Mesothelial cell of epicardium (in vitro differentiated cells): ENCODE measurements at regions not wholly inside any gene's neighbourhood (a gene's known extent, or its start where the extent isn't known, plus 50 kb on each side); places are given as distances from the start of the nearest gene placed in this dataset.

ENCODE experiments used
- DNase-seq, 2 experiments: peaks; one replicate each; pipeline ENCODE4 v3.0.0; 2021; ENCODE audit warnings: low spot score in 2 of 2; ENCODE audit not compliant: unreplicated experiment in 2 of 2
- H3K27ac Mint-ChIP-seq: 2 replicates; pipeline ENCODE4 v1.8.0; 2021; ENCODE audit warnings: mixed read lengths
- H3K27me3 Mint-ChIP-seq: 2 replicates; pipeline ENCODE4 v1.8.0; 2021; ENCODE audit warnings: low read depth, mixed read lengths
- H3K36me3 Mint-ChIP-seq: 2 replicates; pipeline ENCODE4 v1.8.0; 2021; ENCODE audit warnings: mixed read lengths
- H3K4me1 Mint-ChIP-seq: 2 replicates; pipeline ENCODE4 v1.8.0; 2021; ENCODE audit warnings: mixed read lengths
- H3K4me3 Mint-ChIP-seq: 2 replicates; pipeline ENCODE4 v1.8.0; 2021; ENCODE audit warnings: mild to moderate bottlenecking, moderate library complexity, mixed read lengths
- H3K9me3 Mint-ChIP-seq: 2 replicates; pipeline ENCODE4 v1.8.0; 2021; ENCODE audit warnings: mixed read lengths
- CTCF ChIP-seq: fragments of 200-600 bp; sonication (generic); IDR thresholded peaks from one replicate; pipeline ENCODE4 v1.5.0; 2021; ENCODE audit warnings: antibody characterized with exemption; ENCODE audit not compliant: unreplicated experiment

- H3K27ac Mint-ChIP-seq = no peak overlapping the region
- DNase-seq = no peak
- H3K27me3 Mint-ChIP-seq = peaks cover 91% of the 10 kb centered on the region
- H3K9me3 Mint-ChIP-seq = no peaks in the 10 kb centered on the region
- no peak for TF ChIP-seq CTCF
- H3K36me3 Mint-ChIP-seq = no peaks in the 10 kb centered on the region
- H3K4me3 Mint-ChIP-seq = no peak overlapping the region
- no peaks in the 10 kb centered on the region for H3K4me1 Mint-ChIP-seq
Measured at GRCh38 chr10:123576706-123577105, 89.4 kb upstream of the GPR26 start.

GRCh38 chr10:123577921-123578461 is 88.2 kb upstream of the GPR26 start:
- Mint-ChIP-seq H3K27me3 (peaks cover 94% of the 10 kb centered on the region), H3K27ac (no peak overlapping the region), H3K4me3 (no peak overlapping the region), H3K9me3 (no peaks in the 10 kb centered on the region), H3K36me3 (no peaks in the 10 kb centered on the region), H3K4me1 (no peaks in the 10 kb centered on the region)
- no peak for DNase-seq
- no peak for TF ChIP-seq CTCF

GRCh38 chr10:123578721-123579120 is 87.4 kb upstream of the GPR26 start:
- Mint-ChIP-seq H3K9me3 (no peaks in the 10 kb centered on the region), H3K36me3 (no peaks in the 10 kb centered on the region), H3K27ac (no peak overlapping the region), H3K4me3 (no peak overlapping the region), H3K27me3 (peaks cover 94% of the 10 kb centered on the region), H3K4me1 (no peaks in the 10 kb centered on the region)
- no peak for TF ChIP-seq CTCF
- no peak for DNase-seq

GRCh38 chr10:123579675-123580074 is 86.5 kb upstream of the GPR26 start:
- Mint-ChIP-seq H3K27me3 (peaks cover 92% of the 10 kb centered on the region), H3K27ac (no peak overlapping the region), H3K9me3 (no peaks in the 10 kb centered on the region), H3K4me3 (no peak overlapping the region), H3K36me3 (no peaks in the 10 kb centered on the region), H3K4me1 (peaks cover 4% of the 10 kb centered on the region)
- no peak for TF ChIP-seq CTCF
- DNase-seq = no peak

- Mint-ChIP-seq H3K27me3 (peaks cover 92% of the 10 kb centered on the region), H3K27ac (no peak overlapping the region), H3K4me1 (peaks cover 4% of the 10 kb centered on the region), H3K9me3 (no peaks in the 10 kb centered on the region), H3K4me3 (no peak overlapping the region), H3K36me3 (no peaks in the 10 kb centered on the region)
- TF ChIP-seq CTCF = no peak
- no peak for DNase-seq
Measured at GRCh38 chr10:123580426-123580825, 85.7 kb upstream of the GPR26 start.

- Mint-ChIP-seq H3K36me3 (no peaks in the 10 kb centered on the region), H3K27me3 (peaks cover 85% of the 10 kb centered on the region), H3K9me3 (no peaks in the 10 kb centered on the region), H3K27ac (no peak overlapping the region), H3K4me1 (peaks cover 4% of the 10 kb centered on the region), H3K4me3 (no peak overlapping the region)
- no peak for DNase-seq
- no peak for TF ChIP-seq CTCF
Measured at GRCh38 chr10:123581656-123582055, 84.5 kb upstream of the GPR26 start.
